ENCODE measurements at regions not wholly inside any gene's neighbourhood (a gene's known extent, or its start where the extent isn't known, plus 50 kb on each side); places are given as distances from the start of the nearest gene placed in this dataset.

DNA sequence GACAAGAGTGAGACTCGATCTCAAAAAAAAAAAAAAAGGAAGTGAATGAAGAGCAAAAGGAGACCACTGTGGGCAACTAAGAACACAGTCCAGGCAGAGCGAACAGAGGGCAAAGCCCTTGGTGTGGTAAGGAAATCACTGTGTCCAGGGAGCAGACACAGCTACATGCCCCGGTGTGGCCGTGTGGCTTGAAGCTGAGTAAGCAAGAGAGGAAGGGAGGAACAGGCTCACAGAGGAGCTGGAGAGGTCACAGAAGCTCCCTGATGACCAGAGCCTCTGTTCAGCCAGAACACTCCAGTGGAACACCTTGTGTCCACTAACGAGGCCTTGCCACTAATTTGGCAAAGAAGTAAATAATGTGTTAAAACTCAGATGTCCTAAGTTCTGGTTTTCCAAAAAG is 60.6 kb upstream of the GATA2 start:
- TF ChIP-seq POLR2AphosphoS5 (IDR thresholded peaks at IDR 0.05) = no peak
- TF ChIP-seq, protein P1, sequence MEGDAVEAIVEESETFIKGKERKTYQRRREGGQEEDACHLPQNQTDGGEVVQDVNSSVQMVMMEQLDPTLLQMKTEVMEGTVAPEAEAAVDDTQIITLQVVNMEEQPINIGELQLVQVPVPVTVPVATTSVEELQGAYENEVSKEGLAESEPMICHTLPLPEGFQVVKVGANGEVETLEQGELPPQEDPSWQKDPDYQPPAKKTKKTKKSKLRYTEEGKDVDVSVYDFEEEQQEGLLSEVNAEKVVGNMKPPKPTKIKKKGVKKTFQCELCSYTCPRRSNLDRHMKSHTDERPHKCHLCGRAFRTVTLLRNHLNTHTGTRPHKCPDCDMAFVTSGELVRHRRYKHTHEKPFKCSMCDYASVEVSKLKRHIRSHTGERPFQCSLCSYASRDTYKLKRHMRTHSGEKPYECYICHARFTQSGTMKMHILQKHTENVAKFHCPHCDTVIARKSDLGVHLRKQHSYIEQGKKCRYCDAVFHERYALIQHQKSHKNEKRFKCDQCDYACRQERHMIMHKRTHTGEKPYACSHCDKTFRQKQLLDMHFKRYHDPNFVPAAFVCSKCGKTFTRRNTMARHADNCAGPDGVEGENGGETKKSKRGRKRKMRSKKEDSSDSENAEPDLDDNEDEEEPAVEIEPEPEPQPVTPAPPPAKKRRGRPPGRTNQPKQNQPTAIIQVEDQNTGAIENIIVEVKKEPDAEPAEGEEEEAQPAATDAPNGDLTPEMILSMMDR (IDR thresholded peaks at IDR 0.05) = no peak
